OCI-LY1 (cell line): ENCODE measurements at regions not wholly inside any gene's neighbourhood (a gene's known extent, or its start where the extent isn't known, plus 50 kb on each side); places are given as distances from the start of the nearest gene placed in this dataset.

ENCODE experiments used
- CTCF ChIP-seq: fragments of 200-600 bp; sonication (generic), shearing (Covaris generic); IDR thresholded peaks from 2 replicates; pipeline ENCODE4 v1.5.1; 2017; ENCODE audit warnings: mild to moderate bottlenecking, antibody characterized with exemption, low read length, moderate library complexity, mixed read lengths
- EZH2 ChIP-seq: fragments of 200-600 bp; sonication (generic), shearing (Covaris generic); IDR thresholded peaks from 2 replicates; pipeline ENCODE4 v1.8.0; 2017; ENCODE audit warnings: borderline replicate concordance, mixed run types, mild to moderate bottlenecking, antibody characterized with exemption, low read length, moderate library complexity, mixed read lengths

GRCh38 chr10:55989188-55989587, 371.9 kb downstream of the ZWINT start:
- TF ChIP-seq CTCF (no peak; the same call in 1 of the 2 replicates), EZH2 (no peak)
